Central memory CD8-positive, alpha-beta T cell (primary cell): ENCODE measurements at regions not wholly inside any gene's neighbourhood (a gene's known extent, or its start where the extent isn't known, plus 50 kb on each side); places are given as distances from the start of the nearest gene placed in this dataset.

Source experiments
- ATAC-seq: fragments of 150-1000 bp; cut with Tn5 transposase; replicated peaks from 2 replicates; pipeline ENCODE4 v1.10.0; 2022; ENCODE audit warnings: mild to moderate bottlenecking, moderate FRiP score, moderate number of reproducible peaks; ENCODE audit not compliant: poor library complexity, severe bottlenecking; ENCODE audit errors: extremely low read depth
- DNase-seq, 2 donors: peaks; one replicate each; pipeline ENCODE4 v3.0.0; 2021; ENCODE audit warnings: low spot score in 2 of 2
- H3K27ac Mint-ChIP-seq: one replicate; pipeline ENCODE4 v1.8.0; 2022; ENCODE audit warnings: low read depth, mild to moderate bottlenecking, moderate library complexity, mixed read lengths
- H3K27me3 Mint-ChIP-seq: one replicate; pipeline ENCODE4 v1.8.0; 2022; ENCODE audit warnings: mixed read lengths
- H3K36me3 Mint-ChIP-seq: one replicate; pipeline ENCODE4 v1.8.0; 2022; ENCODE audit warnings: mild to moderate bottlenecking, moderate library complexity, mixed read lengths; ENCODE audit not compliant: insufficient read depth
- H3K4me1 Mint-ChIP-seq: one replicate; pipeline ENCODE4 v1.8.0; 2022; ENCODE audit warnings: mixed read lengths
- H3K4me3 Mint-ChIP-seq: one replicate; pipeline ENCODE4 v1.8.0; 2022; ENCODE audit warnings: mild to moderate bottlenecking, moderate library complexity, mixed read lengths
- H3K9me3 Mint-ChIP-seq: one replicate; pipeline ENCODE4 v1.8.0; 2022; ENCODE audit warnings: mixed read lengths

DNA sequence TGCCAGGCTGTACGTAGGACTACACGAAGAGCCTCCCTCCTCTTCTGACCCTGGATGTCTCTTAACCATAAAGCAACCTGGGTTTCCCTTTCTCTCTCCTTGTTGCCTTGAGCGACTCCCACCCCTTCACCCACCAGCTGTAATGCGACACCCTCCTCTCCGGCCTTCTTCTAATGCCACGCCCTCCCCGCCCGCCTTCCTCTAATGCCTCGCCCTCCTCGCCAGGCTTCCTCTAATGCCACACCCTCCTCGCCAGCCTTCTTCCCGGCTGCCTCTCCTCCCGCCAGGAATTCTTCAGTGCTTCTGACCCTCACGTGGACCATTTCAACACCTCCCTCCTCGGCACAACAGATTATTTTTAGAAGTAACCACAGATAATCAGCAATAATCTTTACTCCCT is 348.5 kb upstream of the SHH start:
- Mint-ChIP-seq H3K27me3 (peaks cover 10% of the 10 kb centered on the region), H3K36me3 (peaks cover 2% of the 10 kb centered on the region), H3K4me1 (no peaks in the 10 kb centered on the region), H3K9me3 (peaks cover 2% of the 10 kb centered on the region), H3K4me3 (no peak overlapping the region), H3K27ac (no peak overlapping the region)
- no peak for ATAC-seq
- no peak for DNase-seq

- Mint-ChIP-seq H3K4me3 (no peak overlapping the region), H3K9me3 (peaks cover 5% of the 10 kb centered on the region), H3K27me3 (peaks cover 10% of the 10 kb centered on the region), H3K4me1 (no peaks in the 10 kb centered on the region), H3K27ac (no peak overlapping the region), H3K36me3 (peaks cover 2% of the 10 kb centered on the region)
- no peak for ATAC-seq
- DNase-seq = no peak
Observed at GRCh38 chr7:156158693-156159092, 346.4 kb upstream of the SHH start.

DNA sequence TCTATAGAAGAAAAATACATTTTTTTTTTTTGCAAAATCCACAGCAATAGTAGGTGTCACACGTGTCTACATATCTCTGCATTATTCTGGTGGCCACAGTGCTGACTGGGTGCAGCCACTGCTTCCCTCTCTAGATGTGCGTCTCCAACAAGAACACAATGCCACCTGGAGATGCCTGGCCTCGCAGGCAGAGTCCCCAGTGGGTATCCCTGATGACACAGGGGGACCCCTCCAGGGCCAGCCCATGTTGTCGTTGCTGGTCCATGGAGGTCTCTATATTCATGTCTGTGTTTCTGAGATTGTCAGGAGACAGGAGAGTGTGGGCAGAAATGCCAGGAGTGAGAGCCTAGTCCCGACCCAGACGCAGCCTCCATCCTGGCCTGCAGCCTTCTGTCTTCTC is 345.9 kb upstream of the SHH start:
- peaks cover 2% of the 10 kb centered on the region for H3K36me3 Mint-ChIP-seq
- peaks cover 5% of the 10 kb centered on the region for H3K9me3 Mint-ChIP-seq
- no peak overlapping the region for H3K4me3 Mint-ChIP-seq
- no peak for ATAC-seq
- no peak overlapping the region for H3K27ac Mint-ChIP-seq
- no peak for DNase-seq
- H3K4me1 Mint-ChIP-seq = no peaks in the 10 kb centered on the region
- H3K27me3 Mint-ChIP-seq = peaks cover 10% of the 10 kb centered on the region

GRCh38 chr7:156157409-156158012 is 345.2 kb upstream of the SHH start:
- ATAC-seq = no peak
- H3K27ac Mint-ChIP-seq = no peak overlapping the region
- no peak for DNase-seq
- H3K9me3 Mint-ChIP-seq = peaks cover 5% of the 10 kb centered on the region
- H3K4me1 Mint-ChIP-seq = no peaks in the 10 kb centered on the region
- no peak overlapping the region for H3K4me3 Mint-ChIP-seq
- H3K27me3 Mint-ChIP-seq = peaks cover 3% of the 10 kb centered on the region
- H3K36me3 Mint-ChIP-seq = peaks cover 2% of the 10 kb centered on the region

- no peak overlapping the region for H3K4me3 Mint-ChIP-seq
- DNase-seq (no peak), ATAC-seq (no peak)
- no peaks in the 10 kb centered on the region for H3K4me1 Mint-ChIP-seq
- no peaks in the 10 kb centered on the region for H3K27me3 Mint-ChIP-seq
- H3K36me3 Mint-ChIP-seq = peaks cover 2% of the 10 kb centered on the region
- H3K9me3 Mint-ChIP-seq = peaks cover 5% of the 10 kb centered on the region
- H3K27ac Mint-ChIP-seq = no peak overlapping the region
Observed at GRCh38 chr7:156156734-156157408, 344.6 kb upstream of the SHH start.

GRCh38 chr7:156155988-156156733 is 343.9 kb upstream of the SHH start:
- H3K27me3 Mint-ChIP-seq = no peaks in the 10 kb centered on the region
- peaks cover 2% of the 10 kb centered on the region for H3K36me3 Mint-ChIP-seq
- ATAC-seq = no peak
- H3K4me1 Mint-ChIP-seq = no peaks in the 10 kb centered on the region
- DNase-seq = no peak
- no peak overlapping the region for H3K27ac Mint-ChIP-seq
- H3K4me3 Mint-ChIP-seq = no peak overlapping the region
- H3K9me3 Mint-ChIP-seq = peaks cover 5% of the 10 kb centered on the region

- Mint-ChIP-seq H3K4me3 (no peak overlapping the region), H3K4me1 (no peaks in the 10 kb centered on the region), H3K9me3 (peaks cover 5% of the 10 kb centered on the region), H3K36me3 (peaks cover 2% of the 10 kb centered on the region), H3K27ac (no peak overlapping the region), H3K27me3 (no peaks in the 10 kb centered on the region)
- DNase-seq = no peak
- no peak for ATAC-seq
Observed at GRCh38 chr7:156153590-156153989, 341.3 kb upstream of the SHH start.

DNA sequence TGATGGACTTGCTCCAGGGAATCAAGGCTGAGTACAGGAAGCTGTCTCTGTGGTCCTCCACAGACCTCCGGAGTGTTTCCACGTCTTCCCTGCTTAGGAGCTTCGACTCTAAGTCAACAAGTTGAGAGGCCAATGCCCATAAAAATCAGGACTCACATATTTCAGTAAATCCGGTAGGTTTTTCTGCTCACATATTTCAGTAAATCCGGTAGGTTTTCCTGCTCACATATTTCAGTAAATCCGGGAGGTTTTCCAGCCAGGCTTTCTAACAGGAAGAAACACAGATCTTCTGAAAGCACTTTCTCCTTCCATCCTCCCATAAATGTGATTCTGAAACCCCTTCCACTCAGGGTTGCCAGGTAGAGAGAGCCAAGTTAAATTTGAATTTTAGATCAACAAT is 340.1 kb upstream of the SHH start:
- Mint-ChIP-seq H3K9me3 (peaks cover 5% of the 10 kb centered on the region), H3K27me3 (no peaks in the 10 kb centered on the region), H3K4me1 (no peaks in the 10 kb centered on the region), H3K4me3 (no peak overlapping the region), H3K36me3 (peaks cover 2% of the 10 kb centered on the region), H3K27ac (no peak overlapping the region)
- ATAC-seq (no peak), DNase-seq (no peak)

DNA sequence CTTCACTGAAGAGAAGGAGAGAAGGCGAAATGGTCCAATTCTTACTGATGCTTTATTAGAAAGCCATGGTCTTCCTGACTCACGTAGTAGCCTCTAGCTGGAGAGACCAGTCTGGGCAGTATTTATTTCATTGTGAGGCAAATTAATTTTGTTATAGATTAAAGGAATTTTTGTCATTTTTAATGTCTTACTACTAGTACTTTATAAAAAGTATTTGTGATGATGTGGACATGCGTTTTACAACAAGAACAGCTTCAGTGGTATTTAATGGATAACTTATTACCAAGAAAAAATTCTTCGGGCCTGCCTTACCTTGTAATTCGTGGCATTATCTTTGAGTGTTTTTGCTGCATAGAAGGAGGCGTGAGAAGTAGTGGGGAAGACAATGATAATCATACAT is 339.4 kb upstream of the SHH start:
- H3K27me3 Mint-ChIP-seq = no peaks in the 10 kb centered on the region
- H3K9me3 Mint-ChIP-seq = peaks cover 5% of the 10 kb centered on the region
- H3K4me1 Mint-ChIP-seq = no peaks in the 10 kb centered on the region
- DNase-seq (no peak), ATAC-seq (no peak)
- H3K27ac Mint-ChIP-seq = no peak overlapping the region
- H3K4me3 Mint-ChIP-seq = no peak overlapping the region
- H3K36me3 Mint-ChIP-seq = no peaks in the 10 kb centered on the region

DNA sequence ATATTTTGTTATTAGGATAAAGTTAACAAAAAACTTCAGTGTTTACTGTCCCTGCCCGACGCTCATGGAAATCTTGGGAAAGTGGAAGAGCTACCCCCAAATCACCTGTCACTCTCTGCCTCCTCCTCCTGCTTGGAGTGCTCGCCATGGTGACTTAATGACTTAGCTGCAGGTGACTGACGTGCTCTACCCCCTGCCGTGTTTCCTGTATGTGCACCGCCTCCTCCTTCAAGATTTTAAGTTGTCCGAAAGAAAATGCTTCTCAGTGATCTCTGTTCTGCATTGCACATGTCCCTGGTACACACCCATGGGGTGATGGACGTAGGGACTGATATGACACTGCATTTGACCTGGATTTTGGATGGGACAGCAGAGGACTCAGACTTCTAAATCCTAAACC is 338.8 kb upstream of the SHH start:
- no peaks in the 10 kb centered on the region for H3K4me1 Mint-ChIP-seq
- peaks cover 5% of the 10 kb centered on the region for H3K9me3 Mint-ChIP-seq
- H3K4me3 Mint-ChIP-seq = no peak overlapping the region
- no peaks in the 10 kb centered on the region for H3K36me3 Mint-ChIP-seq
- no peak overlapping the region for H3K27ac Mint-ChIP-seq
- H3K27me3 Mint-ChIP-seq = peaks cover 2% of the 10 kb centered on the region
- ATAC-seq = no peak
- no peak for DNase-seq

DNA sequence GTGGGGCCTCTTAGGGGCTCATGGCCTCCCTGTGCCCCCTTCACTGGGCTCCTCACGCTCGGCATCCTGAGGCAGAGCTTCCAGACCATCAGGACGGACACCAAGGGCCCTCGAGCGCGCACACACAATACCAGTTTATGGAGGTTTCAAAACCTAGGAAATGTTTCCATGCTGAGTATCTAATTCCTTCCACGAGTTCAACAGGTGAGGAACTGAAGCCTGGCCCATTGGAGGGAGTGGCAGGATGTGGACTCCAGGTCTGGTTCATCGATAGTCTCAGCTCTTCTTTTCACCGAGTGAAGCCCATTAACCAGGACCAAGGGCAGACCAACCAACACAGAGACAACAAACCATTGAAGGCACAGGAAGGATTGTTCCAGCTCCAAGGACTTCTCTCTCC is 336.7 kb upstream of the SHH start:
- H3K27ac Mint-ChIP-seq = no peak overlapping the region
- no peaks in the 10 kb centered on the region for H3K4me1 Mint-ChIP-seq
- H3K36me3 Mint-ChIP-seq = no peaks in the 10 kb centered on the region
- H3K27me3 Mint-ChIP-seq = peaks cover 21% of the 10 kb centered on the region
- no peak overlapping the region for H3K4me3 Mint-ChIP-seq
- no peak for ATAC-seq
- DNase-seq = no peak
- no peaks in the 10 kb centered on the region for H3K9me3 Mint-ChIP-seq

GRCh38 chr7:156148547-156148946 is 336.3 kb upstream of the SHH start:
- ATAC-seq (no peak), DNase-seq (no peak)
- H3K4me3 Mint-ChIP-seq = no peak overlapping the region
- no peaks in the 10 kb centered on the region for H3K4me1 Mint-ChIP-seq
- H3K27me3 Mint-ChIP-seq = peaks cover 21% of the 10 kb centered on the region
- no peaks in the 10 kb centered on the region for H3K9me3 Mint-ChIP-seq
- no peak overlapping the region for H3K27ac Mint-ChIP-seq
- no peaks in the 10 kb centered on the region for H3K36me3 Mint-ChIP-seq
